Embryonic facial prominence (tissue), 1 donor: ENCODE measurements at regions not wholly inside any gene's neighbourhood (a gene's known extent, or its start where the extent isn't known, plus 50 kb on each side); places are given as distances from the start of the nearest gene placed in this dataset.
A peak's percentile ranks its signal among the peaks of the same experiment; 100 is the strongest.
"Not testable (repeated sequence)": the region's sequence is repeated elsewhere in the genome, so short reads cannot be mapped to it uniquely, and the experiment has no call there.

ENCODE experiments used
- DNase-seq: peaks from one replicate; pipeline ENCODE4 v3.0.0-alpha.2; 2016; ENCODE audit errors: extremely low spot score

GRCh38 chr3:115385774-115386730 lies 237.3 kb upstream of the GAP43 start:
- DNase-seq, result no peak

- DNase-seq, result peak; percentile 34
Observed at GRCh38 chr3:115388166-115388565, 235.1 kb upstream of the GAP43 start.

- DNase-seq, result no peak
Observed at GRCh38 chr3:115388811-115389210, 234.5 kb upstream of the GAP43 start.

GRCh38 chr3:115396801-115397200 lies 226.5 kb upstream of the GAP43 start:
- DNase-seq, result no peak

- no peak for DNase-seq
Observed at GRCh38 chr3:115397433-115397832, 225.9 kb upstream of the GAP43 start.

GRCh38 chr3:115398506-115398905 lies 224.8 kb upstream of the GAP43 start:
- DNase-seq, result no peak

- no peak for DNase-seq
Observed at GRCh38 chr3:115399750-115400149, 223.6 kb upstream of the GAP43 start.

GRCh38 chr3:115401298-115401697 lies 222.0 kb upstream of the GAP43 start:
- DNase-seq, result no peak

GRCh38 chr3:115401851-115402501 lies 221.3 kb upstream of the GAP43 start:
- no peak for DNase-seq

GRCh38 chr3:115402651-115403050 lies 220.7 kb upstream of the GAP43 start:
- no peak for DNase-seq

GRCh38 chr3:115403786-115404185 lies 219.5 kb upstream of the GAP43 start:
- DNase-seq, result no peak

- DNase-seq, result no peak
Observed at GRCh38 chr3:115409596-115409995, 213.7 kb upstream of the GAP43 start.

- DNase-seq, result not testable (repeated sequence)
Observed at GRCh38 chr3:115414610-115415009, 208.7 kb upstream of the GAP43 start.

- DNase-seq, result no peak
Observed at GRCh38 chr3:115415246-115415996, 207.9 kb upstream of the GAP43 start.

- DNase-seq, result no peak
Observed at GRCh38 chr3:115418583-115418982, 204.7 kb upstream of the GAP43 start.

GRCh38 chr3:115420086-115420485 lies 203.2 kb upstream of the GAP43 start:
- no peak for DNase-seq

GRCh38 chr3:115423170-115423569 lies 200.1 kb upstream of the GAP43 start:
- DNase-seq, result no peak

GRCh38 chr3:115428841-115429240 lies 194.5 kb upstream of the GAP43 start:
- DNase-seq, result no peak

- no peak for DNase-seq
Observed at GRCh38 chr3:115436767-115437301, 186.5 kb upstream of the GAP43 start.

- DNase-seq, result no peak
Observed at GRCh38 chr3:115438799-115439198, 184.5 kb upstream of the GAP43 start.

- DNase-seq, result no peak
Observed at GRCh38 chr3:115445559-115445958, 177.8 kb upstream of the GAP43 start.

GRCh38 chr3:115448851-115449250 lies 174.5 kb upstream of the GAP43 start:
- DNase-seq, result no peak
